ENCODE measurements at regions not wholly inside any gene's neighbourhood (a gene's known extent, or its start where the extent isn't known, plus 50 kb on each side); places are given as distances from the start of the nearest gene placed in this dataset.

GRCh38 chr20:51238675-51239305 lies 215.9 kb upstream of the KCNG1 start:
- no peak for TF ChIP-seq CTCF (IDR thresholded peaks at IDR 0.05; ENCODE audit: insufficient read depth, low read depth, low read length, missing control alignments)
- DNase-seq (ENCODE audit: low read depth), result no peak
- H3K4me3 ChIP-seq (ENCODE audit: low read depth, low read length), result no peak overlapping the region

- no peak for TF ChIP-seq CTCF (IDR thresholded peaks at IDR 0.05; ENCODE audit: insufficient read depth, low read depth, low read length, missing control alignments)
- no peak for DNase-seq (ENCODE audit: low read depth)
- H3K4me3 ChIP-seq (ENCODE audit: low read depth, low read length), result no peak overlapping the region
Observed at GRCh38 chr20:51237791-51238190, 214.9 kb upstream of the KCNG1 start.

- DNase-seq (ENCODE audit: low read depth), result no peak
- no peak overlapping the region for H3K4me3 ChIP-seq (ENCODE audit: low read depth, low read length)
- no peak for TF ChIP-seq CTCF (IDR thresholded peaks at IDR 0.05; ENCODE audit: insufficient read depth, low read depth, low read length, missing control alignments)
Observed at GRCh38 chr20:51237278-51237677, 214.4 kb upstream of the KCNG1 start.

DNA sequence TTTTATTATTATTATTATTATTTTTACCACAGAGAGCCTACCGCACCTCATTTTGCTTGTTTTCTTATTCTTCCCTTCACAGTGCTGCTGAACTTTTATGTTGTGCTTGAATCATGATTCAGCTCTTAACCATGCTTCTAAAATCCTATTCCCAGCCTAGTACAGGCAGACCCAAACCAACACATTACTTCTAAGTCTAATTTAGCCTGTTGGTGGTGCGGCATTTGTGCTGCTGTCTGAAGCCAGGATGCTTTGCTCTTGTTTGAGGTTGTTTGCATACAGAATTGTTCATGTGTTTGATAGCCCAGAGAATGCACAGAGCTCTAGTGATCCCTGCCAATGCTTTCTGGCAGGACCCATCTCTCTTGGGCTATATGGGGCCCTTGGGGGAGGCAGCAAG lies 213.5 kb upstream of the KCNG1 start:
- no peak for DNase-seq (ENCODE audit: low read depth)
- H3K4me3 ChIP-seq (ENCODE audit: low read depth, low read length), result no peak overlapping the region
- TF ChIP-seq CTCF (IDR thresholded peaks at IDR 0.05; ENCODE audit: insufficient read depth, low read depth, low read length, missing control alignments), result no peak

DNA sequence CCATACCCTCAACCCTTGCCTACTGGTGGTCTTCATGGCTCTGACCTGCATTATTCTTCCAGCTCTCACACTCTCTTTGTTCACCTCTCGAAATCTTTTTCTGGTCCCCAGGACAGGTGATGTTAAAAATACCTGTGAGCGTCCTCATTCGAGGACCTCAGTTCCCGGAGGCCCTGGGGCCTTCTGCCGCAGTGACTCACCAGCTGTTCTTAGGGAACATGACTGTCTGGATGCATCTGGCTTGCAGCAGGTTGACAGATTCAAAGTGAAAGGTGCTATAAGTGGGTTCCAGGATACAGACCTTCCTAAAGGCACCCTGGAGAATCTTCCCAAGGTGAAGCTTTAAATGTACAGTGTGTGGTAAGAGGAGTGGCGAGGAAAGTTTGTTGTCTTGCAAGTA lies 210.4 kb upstream of the KCNG1 start:
- no peak for DNase-seq (ENCODE audit: low read depth)
- TF ChIP-seq CTCF (IDR thresholded peaks at IDR 0.05; ENCODE audit: insufficient read depth, low read depth, low read length, missing control alignments), result no peak
- H3K4me3 ChIP-seq (ENCODE audit: low read depth, low read length), result no peak overlapping the region

GRCh38 chr20:51230727-51231126 lies 207.8 kb upstream of the KCNG1 start:
- no peak for DNase-seq (ENCODE audit: low read depth)
- no peak overlapping the region for H3K4me3 ChIP-seq (ENCODE audit: low read depth, low read length)
- TF ChIP-seq CTCF (IDR thresholded peaks at IDR 0.05; ENCODE audit: insufficient read depth, low read depth, low read length, missing control alignments), result no peak

DNA sequence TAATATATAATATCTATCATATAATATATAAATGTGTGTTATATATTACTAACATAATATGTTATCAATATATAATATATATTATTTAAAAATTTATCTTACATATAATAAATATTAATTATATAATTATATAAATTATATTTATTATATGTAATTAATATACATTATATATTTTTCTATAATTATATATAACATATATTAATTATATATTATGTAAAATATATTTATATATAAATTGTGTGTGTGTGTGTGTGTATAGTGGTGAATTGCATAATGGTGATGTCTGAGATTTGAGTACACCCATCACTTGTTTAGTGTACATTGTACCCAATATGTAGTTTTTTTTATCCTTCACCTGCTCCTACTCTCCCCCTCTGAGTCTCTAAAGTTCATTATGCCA lies 205.9 kb upstream of the KCNG1 start:
- TF ChIP-seq CTCF (IDR thresholded peaks at IDR 0.05; ENCODE audit: insufficient read depth, low read depth, low read length, missing control alignments), result no peak
- DNase-seq (ENCODE audit: low read depth), result no peak
- no peak overlapping the region for H3K4me3 ChIP-seq (ENCODE audit: low read depth, low read length)

All from GM12865 (cell line).